Mucosa of gallbladder (tissue), 1 donor: ENCODE measurements at regions not wholly inside any gene's neighbourhood (a gene's known extent, or its start where the extent isn't known, plus 50 kb on each side); places are given as distances from the start of the nearest gene placed in this dataset.
A peak's percentile ranks its signal among the peaks of the same experiment; 100 is the strongest.

Experiments used
- DNase-seq: peaks from one replicate; pipeline ENCODE4 v3.0.0-alpha.2; 2020; ENCODE audit warnings: low spot score
- donor health status: DM: no; HTN: no; CAD: no.

DNA sequence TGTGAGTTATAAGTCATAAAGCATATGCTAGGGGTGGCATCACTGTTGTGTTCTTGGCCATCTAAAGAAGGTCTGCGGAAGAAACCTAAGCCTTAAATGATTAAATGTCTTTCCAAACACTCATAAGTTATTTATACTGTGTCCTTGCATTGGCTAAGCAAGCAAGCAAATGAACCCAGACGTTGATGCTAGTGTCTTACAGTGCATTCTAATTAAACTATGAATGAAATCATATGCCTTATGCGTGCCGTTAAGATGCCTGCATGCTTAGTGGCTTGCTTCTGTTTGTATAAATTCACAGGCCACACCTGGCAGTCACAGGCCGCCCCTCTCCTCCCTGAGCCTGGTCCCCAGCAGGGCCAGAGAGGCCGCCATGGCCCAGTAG, 49.9 kb downstream of the RIN2 start:
- DNase-seq: no peak

DNA sequence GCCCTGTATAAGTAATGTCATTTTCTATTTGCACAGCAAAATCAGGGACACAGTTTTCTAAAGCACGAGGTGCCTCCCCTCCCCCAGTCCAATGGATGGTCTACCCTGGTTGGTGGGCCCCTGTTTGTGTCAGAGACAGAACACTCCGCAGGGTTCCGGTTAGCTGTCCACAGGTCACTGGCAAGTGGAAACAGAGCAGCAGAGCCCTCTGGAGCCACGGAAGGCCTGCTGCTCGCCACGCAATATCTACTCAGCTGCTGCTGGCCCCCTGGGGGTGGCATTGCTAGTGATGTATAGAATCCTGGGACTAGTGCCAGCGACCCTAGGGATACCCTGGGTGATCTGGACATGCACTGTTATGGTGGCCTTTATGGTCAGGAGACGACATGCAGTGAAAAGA, 50.4 kb downstream of the RIN2 start:
- no peak for DNase-seq

DNA sequence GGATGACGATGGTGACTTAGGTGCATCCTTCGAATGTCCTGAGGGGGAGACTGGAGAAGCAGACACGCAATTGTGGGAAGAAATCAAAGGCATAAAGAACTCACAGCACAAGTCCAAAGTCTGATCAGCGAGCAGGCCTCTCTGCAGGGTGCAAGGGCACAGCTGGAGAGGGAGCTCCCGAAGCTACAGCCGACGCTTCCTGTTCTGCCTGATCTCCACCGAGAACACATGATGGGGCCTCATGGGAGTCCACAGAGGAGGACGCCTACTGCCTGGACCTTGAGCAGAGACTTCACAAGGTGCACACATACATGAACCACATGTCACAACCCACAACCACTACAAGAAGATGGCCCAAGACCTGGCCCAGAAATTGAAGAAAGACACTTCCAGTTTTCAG, 51.4 kb downstream of the RIN2 start:
- peak; percentile 59 for DNase-seq

DNA sequence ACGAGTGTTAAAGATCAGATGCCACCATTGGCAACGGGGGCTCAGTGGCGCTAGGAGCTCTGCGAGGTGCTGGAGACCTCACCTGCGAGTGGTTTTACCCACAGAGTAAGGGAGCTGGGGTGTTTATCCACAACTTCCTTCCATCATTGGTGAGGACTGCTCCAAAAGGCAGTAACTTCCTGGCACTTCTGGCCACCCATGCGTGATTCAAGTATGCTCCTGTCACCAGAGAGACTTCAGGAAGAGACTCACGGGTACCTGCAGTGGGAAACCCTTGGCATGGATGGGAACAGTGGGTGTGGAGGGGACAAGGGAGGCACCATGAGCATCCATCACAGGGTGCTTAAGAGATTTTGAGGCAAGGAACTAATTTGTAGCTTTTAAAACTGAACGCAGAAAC, 53.2 kb downstream of the RIN2 start:
- no peak for DNase-seq

DNA sequence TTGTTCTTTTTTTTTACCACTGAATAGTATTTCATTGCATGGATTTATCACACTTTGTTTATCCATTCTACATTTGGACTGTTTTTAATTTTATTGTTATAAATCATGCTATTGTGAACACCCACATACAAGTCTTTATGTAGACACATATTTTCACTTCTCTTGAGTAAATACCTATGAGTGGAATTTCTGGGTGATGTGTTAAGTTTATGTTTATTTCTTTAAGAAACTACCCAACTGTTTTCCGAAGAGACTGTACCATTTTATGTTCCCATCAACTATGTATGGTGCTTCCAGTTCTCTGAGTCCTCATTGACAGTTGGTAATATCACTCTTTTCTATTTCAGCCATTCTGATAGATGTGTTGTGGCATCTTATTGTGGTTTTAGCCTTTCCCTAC, 54.0 kb downstream of the RIN2 start:
- no peak for DNase-seq

DNA sequence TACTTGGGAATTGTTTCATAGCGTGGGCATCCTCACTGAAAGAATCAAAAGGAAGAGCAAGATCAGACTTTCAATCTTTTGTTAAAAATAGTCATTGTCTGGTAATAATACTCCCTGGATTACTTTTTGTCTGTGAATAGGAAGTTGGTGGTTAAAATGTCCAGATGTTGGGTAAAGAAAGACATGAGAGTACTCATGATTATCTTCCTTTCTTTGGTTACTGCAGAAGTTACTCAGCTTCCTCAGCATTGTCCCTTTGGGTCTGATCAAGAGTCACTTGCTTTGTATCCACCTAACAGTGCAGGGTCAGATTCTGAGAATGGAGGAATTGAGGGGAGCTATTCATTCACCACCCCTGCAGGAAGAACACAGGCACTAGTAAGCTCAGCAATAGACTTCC, 54.6 kb downstream of the RIN2 start:
- DNase-seq: no peak

DNA sequence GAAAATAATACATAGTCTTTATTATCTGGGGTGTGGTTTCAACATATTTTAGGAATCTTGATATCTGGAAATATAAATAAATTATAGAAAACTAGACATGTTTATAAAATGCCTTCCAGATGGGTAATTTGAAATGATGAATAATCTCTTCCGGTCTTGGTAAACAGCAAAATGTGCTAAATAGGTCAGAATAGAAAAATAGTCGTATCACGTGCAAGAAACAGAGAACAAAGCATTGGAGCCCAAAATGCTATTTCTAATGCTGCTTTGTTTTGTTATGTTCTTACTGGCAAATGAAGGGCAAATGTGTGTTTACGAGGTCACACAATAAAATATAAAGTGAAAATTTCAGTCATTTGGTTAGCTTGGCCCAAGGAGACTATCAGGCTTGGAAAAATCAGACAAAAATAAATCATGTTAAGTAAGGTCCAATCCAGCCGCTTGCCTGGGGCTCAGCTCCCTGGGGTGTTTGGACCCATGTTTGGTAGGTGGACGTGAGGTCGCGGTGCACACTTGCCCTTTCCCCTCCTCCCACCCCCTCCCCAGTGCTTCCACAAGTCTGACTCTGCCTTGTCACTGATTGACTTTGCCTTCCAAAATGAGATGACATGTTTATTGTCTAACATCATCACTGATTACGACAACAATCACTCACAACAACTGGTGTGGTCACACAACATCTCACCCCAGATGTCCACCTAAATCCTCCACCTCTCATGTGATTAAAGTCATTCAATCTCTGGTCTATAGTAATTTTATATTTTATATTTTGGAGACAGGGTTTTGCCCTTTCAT, 56.0 kb downstream of the RIN2 start:
- no peak for DNase-seq

DNA sequence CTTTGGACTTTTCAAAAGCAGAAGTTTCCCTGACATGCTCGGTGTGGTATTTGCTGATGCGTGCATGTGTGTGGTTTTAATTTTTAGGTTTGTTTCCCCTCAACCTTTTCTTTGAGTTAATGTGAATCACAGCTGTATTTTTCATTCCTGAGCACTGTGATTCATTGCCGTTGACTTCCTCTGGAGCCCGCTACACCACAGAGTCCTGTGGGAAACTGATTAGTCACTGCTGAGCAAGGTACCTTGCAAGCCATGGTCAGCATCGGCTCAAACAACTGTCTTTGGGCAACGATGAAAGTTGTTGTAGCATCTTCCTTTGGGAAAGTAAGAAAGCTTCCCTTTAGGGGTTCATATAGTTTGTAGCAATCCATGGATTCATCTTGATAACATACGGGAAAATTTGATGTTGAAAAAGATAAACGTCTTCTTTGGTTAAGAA, 57.5 kb downstream of the RIN2 start:
- DNase-seq: no peak

DNA sequence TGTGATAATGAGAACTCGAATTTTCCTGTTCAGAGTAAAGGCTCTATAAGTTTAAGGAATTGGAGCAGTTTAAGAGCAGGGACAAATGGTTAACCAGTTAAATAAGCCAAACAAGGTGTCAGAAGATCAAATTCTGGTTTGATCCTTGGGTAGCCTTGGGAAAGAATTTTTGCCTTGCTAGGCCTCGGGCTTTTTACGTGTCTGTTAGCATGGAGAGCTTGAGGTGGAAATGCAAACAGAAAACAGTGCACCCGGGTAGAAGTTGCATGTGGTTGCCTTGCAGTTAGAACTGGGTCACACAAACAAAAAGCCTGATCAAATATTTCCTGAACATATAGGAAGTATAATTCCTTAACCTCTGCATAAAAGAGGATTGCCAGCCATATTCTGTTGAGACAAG, 58.3 kb downstream of the RIN2 start:
- DNase-seq: no peak

DNA sequence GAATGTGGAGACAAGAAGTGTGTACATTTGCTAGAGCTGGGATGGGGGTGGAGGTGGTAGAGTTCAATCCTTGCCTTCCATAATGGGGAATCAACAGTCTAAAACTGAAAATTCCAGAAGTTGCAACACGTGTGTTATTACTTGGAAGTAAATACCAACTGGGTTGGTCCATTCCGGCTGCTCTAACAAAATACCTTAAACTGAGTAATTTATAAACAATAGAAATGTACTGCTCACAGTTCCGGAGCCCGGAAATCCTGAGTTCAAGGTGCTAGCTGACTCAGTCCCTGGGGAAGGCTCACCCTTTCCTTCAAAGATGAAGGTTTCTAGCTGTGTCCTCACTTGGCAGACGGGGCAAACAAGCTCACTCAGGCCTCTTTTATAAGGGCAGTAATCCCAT, 59.0 kb downstream of the RIN2 start:
- DNase-seq: no peak

DNA sequence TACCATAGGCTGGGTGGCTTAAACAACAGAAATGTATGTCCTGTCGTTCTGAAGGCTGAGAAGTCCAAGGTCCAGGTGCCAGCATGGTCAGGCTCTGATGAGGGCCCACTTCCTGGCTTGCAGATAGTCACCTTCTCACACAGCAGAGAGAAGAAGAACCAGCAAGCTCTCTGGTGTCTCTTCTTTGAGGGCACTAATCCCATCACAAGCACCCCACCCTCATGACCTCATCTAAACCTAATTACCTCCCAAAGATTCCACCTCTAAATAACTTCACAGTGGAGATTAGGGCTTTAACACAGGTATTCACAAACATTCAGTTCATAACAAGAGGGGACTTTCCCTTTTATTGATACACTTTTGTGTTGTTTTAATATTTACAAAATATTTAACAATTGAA, 61.1 kb downstream of the RIN2 start:
- DNase-seq: no peak

DNA sequence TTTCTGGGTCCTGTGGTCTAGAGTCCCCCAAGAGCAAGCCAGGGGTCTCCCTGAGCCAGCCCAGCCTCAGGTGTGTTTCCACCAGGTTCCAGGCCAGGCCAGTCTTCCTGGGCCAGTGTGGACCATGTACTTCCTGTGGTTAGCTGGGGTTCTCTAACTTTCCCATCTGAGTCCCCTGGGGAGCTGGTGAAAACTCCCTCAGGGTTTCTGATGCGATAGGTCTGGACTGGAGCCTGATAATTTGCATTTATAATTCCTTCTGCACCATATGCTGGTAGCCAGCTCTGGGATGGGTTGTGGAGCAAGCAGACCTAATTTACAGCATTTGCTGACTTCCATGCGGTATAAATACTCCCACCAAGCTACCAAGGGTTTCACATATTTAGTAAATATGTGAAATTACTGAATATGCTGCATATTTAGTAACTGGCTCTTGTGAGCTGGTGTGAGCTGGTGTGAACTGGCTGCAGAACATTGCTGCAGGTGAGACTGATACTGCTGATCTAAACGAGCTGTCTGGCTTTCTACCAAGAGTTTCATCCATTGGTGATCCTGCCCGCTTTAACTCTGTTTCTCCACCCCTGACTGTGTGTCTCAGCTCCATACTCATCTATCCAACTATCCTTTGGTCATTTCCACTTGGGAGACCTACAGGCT, 62.6 kb downstream of the RIN2 start:
- DNase-seq: no peak

DNA sequence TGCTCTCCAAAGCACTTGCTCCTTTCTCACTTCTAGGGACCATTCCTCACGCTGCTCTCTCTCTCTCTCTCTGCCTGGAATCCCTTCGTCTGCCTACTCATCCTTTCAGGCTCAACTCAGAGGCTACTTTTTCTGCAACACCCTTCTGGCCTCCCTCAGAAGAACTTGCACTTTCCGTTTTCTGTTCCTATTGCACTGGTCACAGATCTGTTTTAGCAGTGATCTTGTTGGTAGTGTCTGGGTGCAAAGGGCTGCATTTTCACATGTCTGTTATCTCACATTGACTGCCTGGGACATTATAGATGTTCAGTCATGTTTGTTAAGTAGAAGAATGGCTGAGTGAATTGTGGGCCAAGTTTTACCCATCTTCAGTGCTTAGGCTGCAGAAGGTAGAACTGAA, 63.5 kb downstream of the RIN2 start:
- no peak for DNase-seq

DNA sequence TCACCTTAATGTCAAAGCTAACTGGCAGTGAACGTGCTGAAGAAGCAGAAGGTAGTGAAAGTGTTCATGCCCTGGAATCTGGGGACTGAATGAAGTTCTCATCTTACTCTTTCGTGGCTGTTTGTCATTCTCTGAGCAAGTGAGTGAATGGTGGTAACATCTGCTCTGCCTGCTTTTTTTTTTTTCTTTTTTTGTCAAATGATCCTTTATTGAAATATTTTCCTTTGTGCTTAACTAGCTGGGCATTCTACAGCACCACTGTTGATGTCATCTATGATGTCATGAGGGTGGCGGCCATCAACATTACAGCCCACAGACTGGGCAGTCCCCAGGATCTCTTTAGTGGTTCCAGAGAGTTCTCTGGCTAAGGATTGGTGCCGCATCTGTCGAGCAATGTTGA, 65.2 kb downstream of the RIN2 start:
- no peak for DNase-seq

DNA sequence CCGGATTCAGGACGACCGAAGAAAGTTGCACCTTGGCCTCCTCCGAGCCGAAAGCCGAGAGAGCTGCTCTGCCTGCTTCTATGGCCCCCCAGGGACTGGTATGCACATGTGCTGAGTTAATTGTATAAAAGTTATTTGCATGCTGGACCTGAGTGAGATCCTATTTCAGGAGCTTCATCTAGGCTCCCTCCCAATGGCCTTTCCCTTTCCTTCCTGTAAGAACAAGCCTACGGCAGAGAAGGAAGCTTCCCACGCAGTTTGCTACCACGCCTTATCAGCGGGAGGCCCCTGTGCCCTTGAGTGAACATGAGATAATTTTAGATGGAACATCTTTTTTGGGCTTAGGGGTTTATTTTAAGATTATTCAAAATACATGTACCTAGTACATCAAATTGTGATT, 65.9 kb downstream of the RIN2 start:
- DNase-seq: no peak

DNA sequence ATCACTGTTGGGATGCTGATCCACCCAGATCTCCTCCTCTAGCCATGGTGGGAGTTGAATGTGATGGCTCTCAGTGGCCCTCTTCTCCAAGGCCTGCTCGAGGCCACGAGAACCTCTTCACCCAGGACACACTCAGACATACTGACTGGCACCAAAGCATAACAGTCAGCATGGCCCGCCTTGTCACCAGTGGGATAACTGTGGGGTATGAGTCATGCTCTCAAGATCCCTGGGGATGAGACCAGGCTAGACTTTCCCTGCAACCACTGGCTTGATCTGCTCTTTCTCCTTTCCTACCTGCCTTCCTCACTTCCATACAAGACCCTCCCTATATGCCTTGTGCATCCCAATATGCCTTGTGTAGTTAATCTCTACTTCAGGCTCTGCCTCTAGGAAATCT, 66.8 kb downstream of the RIN2 start:
- no peak for DNase-seq

DNA sequence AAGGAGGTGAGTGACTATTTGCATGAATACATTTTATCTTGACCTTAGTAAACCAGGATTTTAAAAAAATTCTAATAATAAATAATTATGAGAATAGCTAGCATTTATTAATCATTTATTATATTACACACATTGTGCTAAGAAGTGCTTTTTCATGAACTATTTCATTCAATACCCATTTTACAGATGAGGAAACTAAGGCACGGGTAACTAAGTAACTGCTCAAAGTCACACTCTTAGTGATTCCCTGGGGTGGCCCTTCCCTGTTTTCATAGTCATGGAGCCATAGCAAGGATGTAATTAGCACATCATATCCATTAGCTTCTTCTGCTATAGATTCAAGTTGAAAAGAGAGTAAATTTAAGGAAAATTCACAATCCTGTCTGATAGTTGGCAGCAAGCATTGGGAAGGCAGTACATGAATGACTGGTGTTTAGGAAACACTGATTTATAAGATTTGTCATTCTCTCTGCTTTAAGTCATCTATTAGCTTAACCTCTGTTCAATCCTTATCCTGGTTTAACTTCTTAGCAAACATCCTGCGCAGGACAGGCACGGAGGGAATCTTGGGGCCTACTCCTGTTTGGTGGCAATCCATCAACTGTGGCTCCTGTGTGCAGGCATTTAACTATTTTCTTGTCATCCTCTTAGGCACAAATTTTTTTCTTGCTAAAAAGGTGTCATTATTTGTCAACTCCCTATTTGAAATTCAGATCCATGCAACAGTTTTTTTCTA, 68.3 kb downstream of the RIN2 start:
- DNase-seq: no peak

DNA sequence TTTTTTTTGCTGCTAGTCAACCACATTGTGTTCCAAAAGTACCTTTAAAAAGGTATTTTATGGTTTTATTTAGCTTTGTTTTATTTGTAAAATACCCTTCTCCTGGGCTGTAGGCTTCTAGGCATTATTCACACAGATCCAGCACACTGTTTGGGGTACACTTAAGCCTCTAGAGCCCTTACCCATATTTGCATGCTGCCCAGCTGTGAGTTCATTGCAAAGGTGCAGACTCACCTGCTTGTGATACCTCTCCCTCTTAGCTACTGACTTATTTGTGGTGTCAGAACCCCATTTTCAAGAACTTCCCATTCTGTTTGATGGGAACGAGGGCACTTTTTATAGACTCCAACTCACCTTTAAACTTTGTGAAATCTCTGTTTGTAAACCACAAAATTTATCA, 69.8 kb downstream of the RIN2 start:
- no peak for DNase-seq

DNA sequence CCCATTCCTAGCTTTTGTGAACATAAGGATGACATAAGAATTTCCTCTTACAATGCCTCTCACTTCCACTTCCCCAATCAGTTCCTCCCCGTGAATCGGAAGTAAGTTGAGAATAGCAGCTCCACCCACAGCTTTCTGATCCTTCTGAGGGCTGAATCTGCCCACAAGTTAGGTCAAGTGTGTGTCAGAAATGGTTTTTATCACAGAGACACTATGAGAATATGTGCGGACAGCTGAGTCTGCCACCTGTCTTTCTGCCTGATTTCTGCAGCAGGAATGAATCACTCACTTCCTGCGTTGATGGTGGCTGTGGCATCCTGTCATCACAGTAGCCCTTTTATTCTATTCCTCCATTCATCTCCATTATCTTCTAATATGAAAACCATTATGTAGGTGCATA, 70.2 kb downstream of the RIN2 start:
- no peak for DNase-seq

DNA sequence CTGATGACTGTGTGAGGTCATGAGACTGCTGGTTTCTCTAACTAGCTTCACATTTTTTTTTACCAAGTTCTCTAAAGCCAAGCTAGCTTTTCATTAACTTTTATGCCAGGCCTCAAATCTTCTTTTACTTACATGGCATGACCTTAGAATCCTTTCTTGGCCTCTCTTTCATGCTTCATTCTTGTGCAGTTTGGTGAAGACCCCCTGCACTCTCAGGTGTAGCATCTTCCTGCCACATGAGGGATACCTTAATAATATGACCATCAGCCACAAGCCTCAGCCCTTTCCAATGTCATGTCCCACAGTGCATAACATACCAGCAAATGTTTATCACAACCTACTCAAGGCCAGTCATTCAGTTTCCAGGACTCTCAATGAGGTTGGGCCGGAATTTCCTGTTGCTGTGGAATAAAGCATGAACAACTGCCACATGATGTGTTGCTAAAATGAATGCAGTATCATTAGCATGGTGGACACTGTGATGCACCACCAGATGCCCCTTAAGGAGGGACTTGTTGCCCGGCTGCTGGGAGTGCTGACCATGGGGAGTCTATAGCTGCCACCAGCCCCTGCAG, 72.2 kb downstream of the RIN2 start:
- no peak for DNase-seq

DNA sequence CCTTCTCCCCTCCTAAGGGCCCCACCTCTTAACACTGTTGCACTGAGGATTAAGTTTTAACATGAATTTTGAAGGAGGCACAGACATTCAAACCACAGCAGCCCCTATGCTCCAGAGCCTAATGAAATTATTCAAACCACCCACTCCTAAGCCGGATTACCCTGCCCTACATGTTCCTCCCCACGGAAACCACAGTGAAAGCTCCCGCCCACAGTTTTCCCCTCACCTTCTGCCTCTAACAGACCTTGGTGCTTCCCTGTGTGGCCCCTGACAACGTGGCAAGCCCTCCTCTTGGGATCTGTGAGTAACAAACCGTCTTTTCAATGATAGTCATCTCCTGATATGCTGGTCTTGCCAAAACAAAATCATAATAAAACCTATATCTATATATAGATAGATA, 74.8 kb downstream of the RIN2 start:
- DNase-seq: no peak

DNA sequence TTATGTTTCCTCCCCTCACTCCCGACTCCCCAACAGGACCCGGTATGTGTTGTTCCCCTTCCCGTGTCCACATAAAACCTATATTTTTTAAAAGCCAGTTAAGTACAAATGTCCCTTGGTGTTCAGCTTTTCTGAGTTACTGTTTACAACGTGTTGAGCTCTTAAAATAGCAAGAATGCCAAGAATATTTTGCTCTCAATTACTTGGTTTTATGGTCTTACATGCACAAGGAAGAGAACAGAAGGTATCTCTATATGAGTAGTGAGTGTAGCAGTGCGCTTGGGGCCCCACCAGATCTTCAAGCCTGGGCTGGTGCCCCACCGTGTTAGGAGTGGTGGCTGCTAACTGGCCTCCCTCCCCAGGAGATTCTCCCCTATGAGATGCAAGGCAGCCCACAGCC, 75.3 kb downstream of the RIN2 start:
- DNase-seq: no peak

DNA sequence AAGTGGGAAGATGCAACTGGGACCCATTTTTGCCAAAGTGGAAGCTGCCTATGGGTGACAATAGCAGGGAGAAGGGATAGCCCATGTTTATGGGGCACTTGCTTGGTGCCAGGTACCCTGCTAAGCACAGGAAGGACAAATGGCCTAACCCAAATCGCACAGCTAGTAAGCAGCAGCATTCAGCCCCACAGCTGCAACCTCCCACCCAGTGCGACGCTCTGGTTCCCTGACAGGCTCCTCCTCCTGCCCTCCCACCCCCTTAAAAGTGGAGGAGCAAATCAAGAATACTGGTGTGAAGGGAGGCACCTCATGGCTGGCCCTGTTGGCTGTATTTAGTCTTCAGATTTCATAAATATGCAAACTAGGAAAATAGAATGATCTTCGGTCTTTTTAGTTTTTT, 76.2 kb downstream of the RIN2 start:
- DNase-seq: no peak
